ENCODE measurements at regions not wholly inside any gene's neighbourhood (a gene's known extent, or its start where the extent isn't known, plus 50 kb on each side); places are given as distances from the start of the nearest gene placed in this dataset.

DNA sequence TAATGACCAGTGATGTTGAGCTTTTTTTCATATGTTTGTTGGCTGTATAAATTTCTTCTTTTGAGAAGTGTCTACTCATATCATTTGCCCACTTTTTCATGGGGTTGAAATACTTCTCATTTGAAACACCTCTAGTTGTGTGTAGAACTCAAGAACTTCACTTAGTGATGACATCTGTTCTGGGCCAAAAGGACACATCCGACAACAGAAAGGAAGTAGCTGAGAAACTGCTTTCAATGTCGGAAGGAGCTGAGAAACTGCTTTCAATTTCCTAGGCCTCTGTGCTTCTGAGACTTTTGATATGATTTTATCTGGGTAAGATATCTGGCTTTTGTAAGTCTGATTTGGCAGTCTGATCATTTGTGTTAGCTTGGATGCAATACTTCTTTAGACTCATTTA lies 635.3 kb downstream of the TMTC2 start:
- Histone ChIP-seq H3K36me3 (no peaks in the 10 kb centered on the region), H3K9me3 (no peaks in the 10 kb centered on the region), H3K4me1 (no peaks in the 10 kb centered on the region), H3K4me3 (no peak overlapping the region), H3K27ac (no peak overlapping the region), H3K27me3 (no peaks in the 10 kb centered on the region)
- TF ChIP-seq EP300 (IDR thresholded peaks at IDR 0.05): no peak
- TF ChIP-seq POLR2A (IDR thresholded peaks at IDR 0.05): no peak
- no peak for TF ChIP-seq POLR2AphosphoS5 (IDR thresholded peaks at IDR 0.05)
- TF ChIP-seq, protein P1, sequence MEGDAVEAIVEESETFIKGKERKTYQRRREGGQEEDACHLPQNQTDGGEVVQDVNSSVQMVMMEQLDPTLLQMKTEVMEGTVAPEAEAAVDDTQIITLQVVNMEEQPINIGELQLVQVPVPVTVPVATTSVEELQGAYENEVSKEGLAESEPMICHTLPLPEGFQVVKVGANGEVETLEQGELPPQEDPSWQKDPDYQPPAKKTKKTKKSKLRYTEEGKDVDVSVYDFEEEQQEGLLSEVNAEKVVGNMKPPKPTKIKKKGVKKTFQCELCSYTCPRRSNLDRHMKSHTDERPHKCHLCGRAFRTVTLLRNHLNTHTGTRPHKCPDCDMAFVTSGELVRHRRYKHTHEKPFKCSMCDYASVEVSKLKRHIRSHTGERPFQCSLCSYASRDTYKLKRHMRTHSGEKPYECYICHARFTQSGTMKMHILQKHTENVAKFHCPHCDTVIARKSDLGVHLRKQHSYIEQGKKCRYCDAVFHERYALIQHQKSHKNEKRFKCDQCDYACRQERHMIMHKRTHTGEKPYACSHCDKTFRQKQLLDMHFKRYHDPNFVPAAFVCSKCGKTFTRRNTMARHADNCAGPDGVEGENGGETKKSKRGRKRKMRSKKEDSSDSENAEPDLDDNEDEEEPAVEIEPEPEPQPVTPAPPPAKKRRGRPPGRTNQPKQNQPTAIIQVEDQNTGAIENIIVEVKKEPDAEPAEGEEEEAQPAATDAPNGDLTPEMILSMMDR (IDR thresholded peaks at IDR 0.05): no peak
- no peak for ATAC-seq (ENCODE audit: low FRiP score in 2 of 2)
- WGBS, 2 donors: 58 to 70% methylated on average over 2 of the region's 2 CpGs
- no peak for DNase-seq

DNA sequence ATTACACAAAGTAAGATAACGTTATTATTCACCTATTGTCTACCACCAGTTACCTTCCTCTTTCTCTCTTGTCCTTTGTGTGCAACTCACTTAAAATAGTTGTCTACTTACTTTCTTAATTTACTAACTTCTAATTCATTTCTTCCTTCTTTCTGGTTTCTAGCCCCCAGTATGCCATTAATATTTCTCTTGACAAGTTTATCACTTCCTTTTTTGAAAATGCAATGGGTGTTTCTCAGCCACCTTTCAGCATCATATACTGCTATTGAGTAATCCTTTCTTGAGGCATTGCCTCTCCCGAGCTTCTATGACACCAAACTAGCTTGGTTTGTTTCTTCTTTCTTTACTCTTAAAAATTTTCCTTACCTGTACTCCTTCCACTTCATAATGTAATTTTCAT lies 633.6 kb downstream of the TMTC2 start:
- DNase-seq: no peak
- Histone ChIP-seq H3K27me3 (no peaks in the 10 kb centered on the region), H3K4me1 (no peaks in the 10 kb centered on the region), H3K36me3 (no peaks in the 10 kb centered on the region), H3K9me3 (no peaks in the 10 kb centered on the region), H3K27ac (no peak overlapping the region), H3K4me3 (no peak overlapping the region)
- WGBS, 2 donors: 53 to 58% methylated on average over 2 of the region's 2 CpGs
- TF ChIP-seq POLR2AphosphoS5 (IDR thresholded peaks at IDR 0.05) (no peak), POLR2A (IDR thresholded peaks at IDR 0.05) (no peak), EP300 (IDR thresholded peaks at IDR 0.05) (no peak)
- TF ChIP-seq, protein P1 (IDR thresholded peaks at IDR 0.05): no peak
- ATAC-seq (ENCODE audit: low FRiP score in 2 of 2): no peak

DNA sequence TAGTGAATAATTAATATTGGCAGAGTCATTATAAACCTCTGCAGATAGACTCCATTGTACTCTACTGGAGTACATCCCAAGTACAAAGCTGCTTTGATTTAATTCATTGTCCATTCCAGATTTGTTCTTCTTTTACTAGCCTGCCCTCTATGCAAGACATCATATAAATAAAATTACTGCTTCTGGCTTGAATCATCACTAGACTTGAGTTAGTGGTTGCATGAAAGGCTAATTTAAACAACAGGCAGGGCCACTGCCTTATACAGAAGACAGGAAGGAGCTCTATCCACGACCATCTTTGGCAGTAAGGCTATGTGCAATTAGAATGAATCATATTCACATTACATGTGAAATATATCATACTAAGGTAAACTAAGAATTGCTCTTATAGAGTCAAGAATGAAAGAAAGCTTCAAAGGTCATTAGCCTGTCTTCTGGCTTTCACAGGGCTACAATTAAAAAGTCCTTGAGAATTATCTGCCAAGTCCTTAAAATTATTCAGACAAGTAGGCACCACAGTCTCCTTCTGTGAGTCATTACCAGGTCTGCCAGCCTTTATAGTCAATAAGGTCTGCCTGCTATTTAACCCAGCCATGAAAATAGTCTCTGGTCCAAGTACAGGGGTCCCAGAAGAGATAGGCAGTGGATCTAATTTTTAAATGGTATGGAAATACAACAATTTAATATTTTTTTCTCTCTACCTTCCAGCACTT lies 631.8 kb downstream of the TMTC2 start:
- TF ChIP-seq POLR2AphosphoS5 (IDR thresholded peaks at IDR 0.05) (no peak), POLR2A (IDR thresholded peaks at IDR 0.05) (no peak), EP300 (IDR thresholded peaks at IDR 0.05) (no peak)
- TF ChIP-seq, protein P1 (IDR thresholded peaks at IDR 0.05): no peak
- H3K4me3 ChIP-seq: no peak overlapping the region
- no peaks in the 10 kb centered on the region for H3K27me3 ChIP-seq
- H3K36me3 ChIP-seq: no peaks in the 10 kb centered on the region
- DNase-seq (no peak), ATAC-seq (ENCODE audit: low FRiP score in 2 of 2) (no peak)
- no peaks in the 10 kb centered on the region for H3K9me3 ChIP-seq
- 18 to 33% methylated on average over 1 of the region's 1 CpG for WGBS, 2 donors
- no peak overlapping the region for H3K27ac ChIP-seq
- H3K4me1 ChIP-seq: no peaks in the 10 kb centered on the region

DNA sequence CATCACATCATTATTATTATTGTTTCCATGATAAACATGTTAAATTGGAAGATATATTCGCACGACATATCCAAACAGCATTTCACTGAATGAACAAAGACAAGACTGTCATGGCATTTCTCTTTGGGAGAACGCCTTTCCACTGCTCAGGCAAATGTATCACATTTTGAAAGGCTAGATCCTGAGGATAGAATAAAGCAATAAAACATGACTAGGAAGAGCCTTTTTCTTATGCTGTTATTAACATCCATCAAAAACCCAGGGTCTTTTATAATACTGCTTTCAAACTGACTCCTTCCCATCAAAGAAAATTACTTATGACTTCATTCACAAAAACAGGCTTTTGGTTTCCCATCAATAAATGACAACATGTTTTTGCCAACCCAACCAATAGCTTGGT lies 630.9 kb downstream of the TMTC2 start:
- H3K4me3 ChIP-seq: no peak overlapping the region
- DNase-seq: no peak
- TF ChIP-seq POLR2AphosphoS5 (IDR thresholded peaks at IDR 0.05): no peak
- TF ChIP-seq EP300 (IDR thresholded peaks at IDR 0.05): no peak
- no peak for TF ChIP-seq POLR2A (IDR thresholded peaks at IDR 0.05)
- TF ChIP-seq, protein P1 (IDR thresholded peaks at IDR 0.05): no peak
- H3K4me1 ChIP-seq: no peaks in the 10 kb centered on the region
- no peaks in the 10 kb centered on the region for H3K9me3 ChIP-seq
- H3K27ac ChIP-seq: no peak overlapping the region
- 95 to 96% methylated on average over 3 of the region's 3 CpGs for WGBS, 2 donors
- no peak for ATAC-seq (ENCODE audit: low FRiP score in 2 of 2)
- H3K36me3 ChIP-seq: no peaks in the 10 kb centered on the region
- H3K27me3 ChIP-seq: no peaks in the 10 kb centered on the region

DNA sequence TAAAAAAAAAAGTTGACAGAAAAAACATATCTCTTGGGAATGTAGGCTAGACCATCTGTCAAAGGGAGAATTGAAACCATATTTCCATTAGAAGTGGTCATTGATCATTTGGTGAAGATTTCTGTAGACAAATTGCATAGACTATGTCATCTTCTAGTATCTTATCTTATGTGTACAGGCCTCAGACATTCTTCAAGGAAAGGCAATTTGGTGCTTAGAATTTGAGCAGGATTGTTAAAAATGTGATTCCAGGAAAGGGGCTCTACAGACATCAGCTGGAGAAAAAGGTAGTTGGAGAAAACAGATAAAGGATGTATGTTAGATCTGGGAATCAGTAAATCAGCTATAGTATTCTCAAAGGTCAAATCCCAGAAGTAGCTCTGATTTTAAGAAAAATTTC lies 627.1 kb downstream of the TMTC2 start:
- TF ChIP-seq EP300 (IDR thresholded peaks at IDR 0.05) (no peak), POLR2A (IDR thresholded peaks at IDR 0.05) (no peak), POLR2AphosphoS5 (IDR thresholded peaks at IDR 0.05) (no peak)
- TF ChIP-seq, protein P1 (IDR thresholded peaks at IDR 0.05): no peak
- ATAC-seq (ENCODE audit: low FRiP score in 2 of 2) (no peak), DNase-seq (no peak)
- Histone ChIP-seq H3K4me1 (no peaks in the 10 kb centered on the region), H3K36me3 (no peaks in the 10 kb centered on the region), H3K4me3 (no peak overlapping the region), H3K9me3 (no peaks in the 10 kb centered on the region), H3K27me3 (no peaks in the 10 kb centered on the region), H3K27ac (no peak overlapping the region)

All from upper lobe of left lung (tissue), 6 donors.